CD4-positive, alpha-beta T cell (primary cell): ENCODE measurements at regions not wholly inside any gene's neighbourhood (a gene's known extent, or its start where the extent isn't known, plus 50 kb on each side); places are given as distances from the start of the nearest gene placed in this dataset.

Experiments
- ATAC-seq: fragments of 200-7000 bp; cut with Tn5 transposase; one replicate; pipeline ENCODE4 v1.10.0; 2022; ENCODE audit warnings: mild to moderate bottlenecking; ENCODE audit not compliant: poor library complexity
- CTCF ChIA-PET: fragments of 350-600 bp; sonication (Branson Sonifier 250); formaldehyde crosslinking; loops from one replicate; lab custom pipeline; 2021; ENCODE audit warnings: antibody characterized with exemption, inconsistent platforms; lab: Charles Lee
- POLR2A ChIA-PET: fragments of 350-600 bp; sonication (Branson Sonifier 250); formaldehyde crosslinking; loops from one replicate; lab custom pipeline; 2021; ENCODE audit warnings: antibody characterized with exemption, inconsistent platforms; lab: Charles Lee
- DNase-seq, 14 experiments: peaks; one replicate each; pipeline ENCODE4 v3.0.0-alpha.2; 2013 to 2020; ENCODE audit warnings: mixed read lengths in 2 of 14
- H3K27ac ChIP-seq, 2 donors: one replicate each; pipeline versions ENCODE4 v1.5.1 to v1.7.0; 2013; ENCODE audit warnings: low read length in 2 of 2, low read depth in 1 of 2, mild to moderate bottlenecking in 1 of 2
- H3K27me3 ChIP-seq, 2 experiments: 1 replicate in 1 of 2; 2 replicates in 1 of 2; pipeline versions ENCODE4 v1.6.1 to v1.7.0; 2013; ENCODE audit warnings: low read length in 2 of 2, control low read depth in 1 of 2, mild to moderate bottlenecking in 1 of 2, moderate library complexity in 1 of 2; ENCODE audit not compliant: insufficient read depth in 2 of 2, control insufficient read depth in 1 of 2
- H3K36me3 ChIP-seq: one replicate; pipeline ENCODE4 v1.6.1; 2013; ENCODE audit warnings: low read length, control low read depth; ENCODE audit not compliant: insufficient read depth
- H3K4me1 ChIP-seq: one replicate; pipeline ENCODE4 v1.6.1; 2013; ENCODE audit warnings: low read length, control low read depth; ENCODE audit not compliant: insufficient read depth
- H3K4me3 ChIP-seq: one replicate; pipeline ENCODE4 v1.5.1; 2013; ENCODE audit warnings: mild to moderate bottlenecking, low read length, moderate library complexity
- H3K9me3 ChIP-seq, 2 experiments: 1 replicate in 1 of 2; 2 replicates in 1 of 2; pipeline versions ENCODE4 v1.6.1 to v1.7.0; 2013; ENCODE audit warnings: low read length in 2 of 2, mild to moderate bottlenecking in 2 of 2, control low read depth in 1 of 2, moderate library complexity in 1 of 2; ENCODE audit not compliant: control insufficient read depth in 1 of 2, insufficient read depth in 1 of 2
- H3K27ac Mint-ChIP-seq: one replicate; pipeline ENCODE4 v1.8.0; 2020; ENCODE audit warnings: mixed read lengths
- H3K27me3 Mint-ChIP-seq: one replicate; pipeline ENCODE4 v1.8.0; 2021; ENCODE audit warnings: mixed read lengths
- H3K36me3 Mint-ChIP-seq: one replicate; pipeline ENCODE4 v1.8.0; 2021; ENCODE audit warnings: low read depth, mixed read lengths
- H3K4me1 Mint-ChIP-seq: one replicate; pipeline ENCODE4 v1.8.0; 2021; ENCODE audit warnings: low read depth, mixed read lengths
- H3K4me3 Mint-ChIP-seq: one replicate; pipeline ENCODE4 v1.8.0; 2020; ENCODE audit warnings: mild to moderate bottlenecking, mixed read lengths
- H3K9me3 Mint-ChIP-seq: one replicate; pipeline ENCODE4 v1.8.0; 2020; ENCODE audit warnings: mixed read lengths
- intact Hi-C, 2 experiments: fragments of 100-400 bp; cut with DNase I in 1 of 2; cut with micrococcal nuclease in 1 of 2; formaldehyde crosslinking; loops; one replicate each; pipeline versions ENCODE4 v1.15.1 to v1.9.0; 2023 to 2025; cut with DNase I, micrococcal nuclease
- TF ChIP-seq, protein P1 (sequence below): fragments of 200-600 bp; IDR thresholded peaks from one replicate; pipeline ENCODE4 v1.8.0; 2022; ENCODE audit warnings: antibody characterized with exemption, mild to moderate bottlenecking

DNA sequence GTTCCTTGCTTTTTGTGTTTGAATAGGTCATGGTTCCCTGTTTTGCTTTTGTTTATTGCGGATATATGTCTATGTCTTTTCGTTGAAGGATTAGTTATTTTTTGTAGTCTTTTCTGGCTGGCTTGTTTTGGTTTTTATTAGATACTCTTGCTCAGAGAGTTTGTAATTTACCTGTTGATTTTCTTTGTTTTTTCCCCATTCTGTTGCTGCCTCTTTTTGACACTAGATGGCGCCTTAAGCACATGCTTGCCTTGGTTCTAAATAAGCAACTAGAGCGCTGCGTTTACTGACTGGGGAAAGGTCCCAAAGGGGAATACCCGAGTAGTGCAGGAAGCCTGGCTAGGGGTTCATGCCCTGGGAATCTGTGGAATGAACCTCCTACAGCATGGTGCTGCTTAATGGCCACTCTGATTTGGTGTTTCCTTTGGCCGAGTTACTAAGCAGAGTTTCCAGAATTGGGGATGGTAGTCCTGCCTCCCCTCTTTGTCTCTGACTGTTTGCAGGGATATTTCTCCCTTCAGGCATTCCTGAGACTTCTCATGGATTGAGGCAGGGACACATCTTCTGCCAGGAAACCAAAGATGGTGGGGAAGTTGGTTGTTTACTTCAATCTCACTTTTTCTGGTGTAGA is 143.2 kb downstream of the PTPRU start:
- H3K27ac ChIP-seq = no peak overlapping the region
- Mint-ChIP-seq H3K9me3 (peaks cover 14% of the 10 kb centered on the region), H3K27ac (no peak overlapping the region), H3K4me1 (no peaks in the 10 kb centered on the region), H3K4me3 (no peak overlapping the region), H3K27me3 (peaks cover 47% of the 10 kb centered on the region), H3K36me3 (no peaks in the 10 kb centered on the region)
- H3K9me3 ChIP-seq = peaks cover 21 to 23% of the 10 kb centered on the region in 2 experiments
- no peaks in the 10 kb centered on the region for H3K4me1 ChIP-seq
- no peak for ATAC-seq
- POLR2A ChIA-PET = interaction anchor here (0.6 kb wide), 1 partner anchor 63 kb away, joined by 3 read pairs; no protein-coding TSS in a partner anchor
- TF ChIP-seq, protein P1, sequence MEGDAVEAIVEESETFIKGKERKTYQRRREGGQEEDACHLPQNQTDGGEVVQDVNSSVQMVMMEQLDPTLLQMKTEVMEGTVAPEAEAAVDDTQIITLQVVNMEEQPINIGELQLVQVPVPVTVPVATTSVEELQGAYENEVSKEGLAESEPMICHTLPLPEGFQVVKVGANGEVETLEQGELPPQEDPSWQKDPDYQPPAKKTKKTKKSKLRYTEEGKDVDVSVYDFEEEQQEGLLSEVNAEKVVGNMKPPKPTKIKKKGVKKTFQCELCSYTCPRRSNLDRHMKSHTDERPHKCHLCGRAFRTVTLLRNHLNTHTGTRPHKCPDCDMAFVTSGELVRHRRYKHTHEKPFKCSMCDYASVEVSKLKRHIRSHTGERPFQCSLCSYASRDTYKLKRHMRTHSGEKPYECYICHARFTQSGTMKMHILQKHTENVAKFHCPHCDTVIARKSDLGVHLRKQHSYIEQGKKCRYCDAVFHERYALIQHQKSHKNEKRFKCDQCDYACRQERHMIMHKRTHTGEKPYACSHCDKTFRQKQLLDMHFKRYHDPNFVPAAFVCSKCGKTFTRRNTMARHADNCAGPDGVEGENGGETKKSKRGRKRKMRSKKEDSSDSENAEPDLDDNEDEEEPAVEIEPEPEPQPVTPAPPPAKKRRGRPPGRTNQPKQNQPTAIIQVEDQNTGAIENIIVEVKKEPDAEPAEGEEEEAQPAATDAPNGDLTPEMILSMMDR = no peak
- H3K36me3 ChIP-seq = no peaks in the 10 kb centered on the region
- H3K4me3 ChIP-seq = no peak overlapping the region
- CTCF ChIA-PET = no interaction called here
- peaks cover 6 to 8% of the 10 kb centered on the region in 2 experiments for H3K27me3 ChIP-seq
- no peak for DNase-seq
- intact Hi-C loops = no loop called here
